Smooth muscle cell (in vitro differentiated cells): ENCODE measurements at regions not wholly inside any gene's neighbourhood (a gene's known extent, or its start where the extent isn't known, plus 50 kb on each side); places are given as distances from the start of the nearest gene placed in this dataset.

Experiments
- DNase-seq: peaks from one replicate; lab custom pipeline; 2025; ENCODE audit not compliant: unreplicated experiment; lab: John Stamatoyannopoulos, UW
- H2AFZ ChIP-seq: fragments of 200-600 bp; sonication (generic); 2 replicates; pipeline ENCODE4 v1.6.0; 2016; ENCODE audit warnings: antibody characterized with exemption, low read depth, mild to moderate bottlenecking
- H3F3A ChIP-seq: fragments of 200-600 bp; sonication (generic); 2 replicates; pipeline ENCODE4 v1.6.0; 2017; ENCODE audit warnings: antibody characterized with exemption, low read depth
- H3K27ac ChIP-seq: fragments of 200-600 bp; sonication (generic); 2 replicates; pipeline ENCODE4 v1.5.1; 2016; ENCODE audit warnings: low read depth, mild to moderate bottlenecking
- H3K27me3 ChIP-seq: fragments of 200-600 bp; sonication (generic); 2 replicates; pipeline ENCODE4 v1.6.1; 2016; ENCODE audit warnings: low read depth, mild to moderate bottlenecking
- H3K36me3 ChIP-seq: fragments of 200-600 bp; sonication (generic); 2 replicates; pipeline ENCODE4 v1.5.1; 2016; ENCODE audit warnings: low read depth
- H3K4me1 ChIP-seq: fragments of 200-600 bp; sonication (generic); 2 replicates; pipeline ENCODE4 v1.5.1; 2016; ENCODE audit warnings: low read depth
- H3K4me2 ChIP-seq: fragments of 200-600 bp; sonication (generic); 2 replicates; pipeline ENCODE4 v1.6.0; 2016; ENCODE audit warnings: mild to moderate bottlenecking
- H3K4me3 ChIP-seq: fragments of 200-600 bp; sonication (generic); 2 replicates; pipeline ENCODE4 v1.5.1; 2016; ENCODE audit warnings: mild to moderate bottlenecking
- H3K79me2 ChIP-seq: fragments of 200-600 bp; sonication (generic); 2 replicates; pipeline ENCODE4 v1.6.0; 2016; ENCODE audit warnings: low read depth, mild to moderate bottlenecking
- H3K9ac ChIP-seq: fragments of 200-600 bp; sonication (generic); 2 replicates; pipeline ENCODE4 v1.6.0; 2016; ENCODE audit warnings: low read depth
- H3K9me3 ChIP-seq: fragments of 200-600 bp; sonication (generic); replicated peaks from 2 replicates; pipeline ENCODE4 v1.5.1; 2016; ENCODE audit warnings: low read depth
- H4K20me1 ChIP-seq: fragments of 200-600 bp; sonication (generic); 2 replicates; pipeline ENCODE4 v1.6.0; 2016; ENCODE audit warnings: low read depth
- WGBS: methylation state at CpG from one replicate; pipeline ENCODE4 v1.1.7; 2016; ENCODE audit warnings: low lambda C conversion rate; 5-methylcytosine and 5-hydroxymethylcytosine counted together
- TF ChIP-seq, protein P1 (sequence below): fragments of 200-600 bp; sonication (generic); IDR thresholded peaks from 2 replicates; pipeline ENCODE4 v1.5.1; 2017; ENCODE audit warnings: borderline replicate concordance, mild to moderate bottlenecking, antibody characterized with exemption; ENCODE audit not compliant: insufficient read depth, poor library complexity, severe bottlenecking

- no peak for DNase-seq
- Histone ChIP-seq H3K27me3 (no peaks in the 10 kb centered on the region), H3K4me1 (no peaks in the 10 kb centered on the region), H3K9ac (no peak overlapping the region), H3K36me3 (no peaks in the 10 kb centered on the region), H3K79me2 (no peaks in the 10 kb centered on the region), H3K27ac (no peak overlapping the region), H3K4me2 (no peak overlapping the region), H4K20me1 (no peaks in the 10 kb centered on the region), H3K4me3 (no peak overlapping the region), H3K9me3 (no peaks in the 10 kb centered on the region), H3F3A (no peaks in the 10 kb centered on the region), H2AFZ (no peak overlapping the region)
- TF ChIP-seq, protein P1, sequence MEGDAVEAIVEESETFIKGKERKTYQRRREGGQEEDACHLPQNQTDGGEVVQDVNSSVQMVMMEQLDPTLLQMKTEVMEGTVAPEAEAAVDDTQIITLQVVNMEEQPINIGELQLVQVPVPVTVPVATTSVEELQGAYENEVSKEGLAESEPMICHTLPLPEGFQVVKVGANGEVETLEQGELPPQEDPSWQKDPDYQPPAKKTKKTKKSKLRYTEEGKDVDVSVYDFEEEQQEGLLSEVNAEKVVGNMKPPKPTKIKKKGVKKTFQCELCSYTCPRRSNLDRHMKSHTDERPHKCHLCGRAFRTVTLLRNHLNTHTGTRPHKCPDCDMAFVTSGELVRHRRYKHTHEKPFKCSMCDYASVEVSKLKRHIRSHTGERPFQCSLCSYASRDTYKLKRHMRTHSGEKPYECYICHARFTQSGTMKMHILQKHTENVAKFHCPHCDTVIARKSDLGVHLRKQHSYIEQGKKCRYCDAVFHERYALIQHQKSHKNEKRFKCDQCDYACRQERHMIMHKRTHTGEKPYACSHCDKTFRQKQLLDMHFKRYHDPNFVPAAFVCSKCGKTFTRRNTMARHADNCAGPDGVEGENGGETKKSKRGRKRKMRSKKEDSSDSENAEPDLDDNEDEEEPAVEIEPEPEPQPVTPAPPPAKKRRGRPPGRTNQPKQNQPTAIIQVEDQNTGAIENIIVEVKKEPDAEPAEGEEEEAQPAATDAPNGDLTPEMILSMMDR, result no peak
- WGBS, result 96% methylated on average over 3 of the region's 3 CpGs
Measured at GRCh38 chr4:146029147-146029546, 90.5 kb upstream of the ZNF827 start.

DNA sequence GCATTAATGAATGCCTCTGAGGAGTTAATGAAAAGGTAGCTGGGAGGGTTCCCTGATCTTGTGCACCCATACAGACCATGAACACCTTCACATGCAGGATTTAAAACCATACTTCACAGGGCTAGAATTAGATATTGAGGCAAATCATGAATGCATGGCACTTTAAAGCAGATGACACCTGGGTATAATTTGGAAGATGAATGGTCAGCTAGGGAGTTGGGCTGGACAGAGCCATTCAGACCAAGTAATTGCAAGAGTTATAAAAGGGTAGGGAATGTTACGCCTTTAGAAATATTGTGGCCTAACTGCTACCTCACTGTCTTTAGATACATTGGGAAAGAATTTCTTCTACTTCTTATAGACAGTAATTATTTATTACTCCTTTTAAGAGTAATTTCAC, 89.1 kb upstream of the ZNF827 start:
- TF ChIP-seq, protein P1, result no peak
- Histone ChIP-seq H3K79me2 (no peaks in the 10 kb centered on the region), H3K27me3 (no peaks in the 10 kb centered on the region), H3K4me3 (no peak overlapping the region), H3K27ac (no peak overlapping the region), H3K36me3 (no peaks in the 10 kb centered on the region), H4K20me1 (no peaks in the 10 kb centered on the region), H3K9me3 (no peaks in the 10 kb centered on the region), H2AFZ (no peak overlapping the region), H3F3A (no peaks in the 10 kb centered on the region), H3K9ac (no peak overlapping the region), H3K4me1 (no peaks in the 10 kb centered on the region), H3K4me2 (no peak overlapping the region)
- DNase-seq, result no peak
- 93% methylated on average over 1 of the region's 1 CpG for WGBS

GRCh38 chr4:146023334-146023967, 84.8 kb upstream of the ZNF827 start:
- H2AFZ ChIP-seq, result no peak overlapping the region
- no peaks in the 10 kb centered on the region for H3K27me3 ChIP-seq
- DNase-seq, result no peak
- H3K9ac ChIP-seq, result no peak overlapping the region
- TF ChIP-seq, protein P1, result no peak
- no peak overlapping the region for H3K4me3 ChIP-seq
- no peaks in the 10 kb centered on the region for H3K9me3 ChIP-seq
- no peak overlapping the region for H3K27ac ChIP-seq
- WGBS, result 89% methylated on average over 3 of the region's 3 CpGs
- H4K20me1 ChIP-seq, result no peaks in the 10 kb centered on the region
- no peaks in the 10 kb centered on the region for H3K79me2 ChIP-seq
- H3F3A ChIP-seq, result no peaks in the 10 kb centered on the region
- no peak overlapping the region for H3K4me2 ChIP-seq
- no peaks in the 10 kb centered on the region for H3K36me3 ChIP-seq
- H3K4me1 ChIP-seq, result no peaks in the 10 kb centered on the region

- TF ChIP-seq, protein P1, result no peak
- no peak overlapping the region for H3K4me3 ChIP-seq
- H3K27ac ChIP-seq, result no peak overlapping the region
- no peaks in the 10 kb centered on the region for H3K9me3 ChIP-seq
- no peak overlapping the region for H3K9ac ChIP-seq
- H4K20me1 ChIP-seq, result no peaks in the 10 kb centered on the region
- no peak overlapping the region for H2AFZ ChIP-seq
- no peaks in the 10 kb centered on the region for H3K36me3 ChIP-seq
- H3F3A ChIP-seq, result no peaks in the 10 kb centered on the region
- no peak for DNase-seq
- H3K79me2 ChIP-seq, result no peaks in the 10 kb centered on the region
- no peak overlapping the region for H3K4me2 ChIP-seq
- H3K27me3 ChIP-seq, result no peaks in the 10 kb centered on the region
- no peaks in the 10 kb centered on the region for H3K4me1 ChIP-seq
Measured at GRCh38 chr4:146022541-146022940, 83.9 kb upstream of the ZNF827 start.
